CD4-positive, alpha-beta T cell treated with Interleukin-4 for 1 hour (primary cell): ENCODE measurements at regions not wholly inside any gene's neighbourhood (a gene's known extent, or its start where the extent isn't known, plus 50 kb on each side); places are given as distances from the start of the nearest gene placed in this dataset.

Source experiments
- DNase-seq, 2 donors: peaks; one replicate each; pipeline ENCODE4 v3.0.0-alpha.2; 2020 to 2022

DNA sequence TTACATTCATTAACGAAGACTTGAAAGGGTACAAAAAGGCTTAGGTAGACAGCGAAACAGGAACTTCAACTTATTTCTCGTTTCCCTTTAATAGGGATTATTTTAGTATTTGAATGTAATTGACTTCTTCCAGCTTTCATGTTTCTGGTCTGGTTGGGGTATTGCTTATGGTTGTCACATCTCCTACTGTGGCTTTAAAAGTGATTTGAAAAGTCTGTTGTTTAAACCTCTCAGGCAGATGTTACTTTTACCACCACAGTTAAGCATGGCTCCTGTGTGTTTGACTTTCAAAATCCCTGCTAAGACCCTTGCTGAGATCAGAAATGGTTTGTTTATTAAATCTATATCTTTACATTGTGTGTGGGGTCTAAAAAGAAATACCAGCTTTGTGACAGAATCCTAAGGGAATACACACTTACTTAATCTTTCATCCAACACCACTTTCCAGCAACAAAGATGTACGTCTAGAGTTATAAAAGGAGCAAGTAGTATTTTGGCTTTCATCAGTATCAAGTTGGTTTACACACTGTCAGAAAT is 661.2 kb downstream of the FAT4 start:
- no peak for DNase-seq

DNA sequence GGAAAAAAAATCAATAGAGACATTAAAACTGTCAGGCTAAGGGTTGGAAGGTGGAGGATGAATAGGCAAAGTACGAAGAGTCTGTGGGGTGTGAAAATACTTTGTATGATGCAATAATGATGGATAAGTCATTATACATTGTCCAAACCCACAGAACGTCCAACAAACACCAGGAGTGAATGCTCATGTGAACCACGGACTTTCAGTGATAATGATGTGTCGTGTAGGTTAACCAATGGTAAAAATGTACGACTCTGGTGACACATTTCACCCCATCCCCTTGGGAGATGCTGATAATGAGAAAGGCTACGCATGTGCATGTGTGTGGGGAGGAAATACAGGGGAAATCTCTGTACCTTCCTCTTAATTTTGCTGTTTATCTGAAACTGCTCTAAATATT is 665.2 kb downstream of the FAT4 start:
- no peak for DNase-seq

DNA sequence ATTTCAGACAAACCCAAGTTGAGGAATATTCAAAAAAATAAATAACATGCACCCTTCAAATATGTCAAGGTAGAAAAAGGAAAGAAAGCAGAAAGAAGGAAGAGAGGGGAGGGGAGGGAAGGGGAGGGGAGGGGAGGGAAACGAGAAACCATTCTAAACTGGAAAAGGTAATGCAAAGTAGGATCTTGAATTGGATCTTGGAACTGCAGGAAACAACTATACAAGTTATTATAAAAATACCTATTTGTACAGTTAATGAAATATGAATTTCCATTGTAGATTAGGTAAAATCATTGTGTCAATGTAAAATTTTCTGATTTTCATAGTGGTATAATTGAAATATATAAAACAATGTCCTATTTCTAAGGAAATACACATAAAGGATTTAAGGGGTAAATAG is 668.4 kb downstream of the FAT4 start:
- no peak for DNase-seq

DNA sequence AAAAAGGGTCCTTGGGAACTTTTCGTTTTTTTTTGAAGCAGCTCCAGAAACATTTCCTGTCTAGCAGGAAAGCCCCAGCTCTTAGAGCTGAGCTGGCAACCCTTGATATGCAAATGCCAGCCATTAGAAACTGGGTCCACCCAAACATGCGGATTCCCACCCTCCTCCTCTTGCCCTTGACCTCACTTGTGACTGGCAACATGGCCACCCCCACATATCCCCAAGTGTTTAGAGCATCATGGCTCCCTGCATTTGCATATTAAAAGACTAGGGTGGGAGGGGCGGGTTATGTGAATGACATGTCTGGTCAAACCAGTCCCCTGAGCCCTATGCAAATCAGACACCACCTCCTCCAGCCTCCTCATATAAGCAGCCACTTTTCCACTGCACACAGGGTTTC is 671.1 kb downstream of the FAT4 start:
- DNase-seq: no peak

DNA sequence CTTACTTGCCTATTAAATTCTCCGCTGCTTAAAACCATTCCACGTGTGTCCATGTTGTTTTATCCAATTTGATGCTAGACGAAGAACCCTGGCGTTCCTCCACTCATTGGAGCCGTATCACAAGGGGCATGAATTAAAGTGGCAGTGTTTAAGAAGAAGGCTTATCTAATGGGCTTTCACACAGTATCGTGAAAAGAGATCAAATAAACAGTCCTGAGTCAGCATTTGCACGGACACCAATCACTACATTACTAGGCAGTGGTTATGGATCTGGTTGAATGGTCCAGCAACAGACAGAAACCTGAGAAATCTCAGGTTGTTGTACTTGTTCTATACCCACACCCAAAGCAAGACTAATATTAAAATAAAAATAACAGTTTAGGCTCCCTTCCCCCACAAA is 671.6 kb downstream of the FAT4 start:
- no peak for DNase-seq

DNA sequence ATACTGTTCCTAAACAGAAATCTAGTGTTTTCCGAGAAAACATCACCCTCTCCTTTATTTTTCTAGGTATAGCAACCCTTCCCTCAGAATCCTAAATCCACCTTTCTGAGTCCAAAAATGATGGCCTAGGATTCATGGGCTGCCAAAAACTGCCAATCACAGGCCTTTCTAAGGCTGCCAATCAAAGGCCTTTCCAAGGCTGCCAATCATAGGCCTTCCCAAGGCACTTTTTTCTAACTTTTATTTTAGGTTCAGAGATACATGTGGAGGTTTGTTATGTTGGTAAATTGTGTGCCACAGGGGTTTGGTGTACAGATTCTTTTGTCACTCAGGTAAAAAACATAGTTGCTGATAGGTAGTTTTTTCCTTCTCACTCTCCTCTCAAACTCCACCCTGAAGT is 673.7 kb downstream of the FAT4 start:
- DNase-seq: no peak

DNA sequence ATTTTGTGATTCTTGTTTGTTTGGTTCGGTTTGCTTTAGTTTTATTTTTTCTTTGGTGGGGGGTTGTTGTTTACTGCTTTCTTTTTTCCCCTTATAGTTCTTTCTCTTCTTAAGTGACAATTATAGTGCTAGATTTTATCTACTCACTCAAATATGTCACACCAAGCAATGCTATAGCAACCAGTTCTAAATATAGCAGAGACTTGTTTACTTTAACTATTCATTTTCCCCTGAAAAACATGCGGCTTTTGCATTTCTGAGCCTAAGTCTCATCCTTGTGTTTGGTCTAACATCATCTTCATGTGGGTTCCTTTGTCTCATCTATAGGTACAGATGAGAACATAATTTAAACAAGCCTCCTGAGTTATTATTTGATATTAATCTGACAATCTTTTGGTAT is 676.6 kb downstream of the FAT4 start:
- no peak for DNase-seq

DNA sequence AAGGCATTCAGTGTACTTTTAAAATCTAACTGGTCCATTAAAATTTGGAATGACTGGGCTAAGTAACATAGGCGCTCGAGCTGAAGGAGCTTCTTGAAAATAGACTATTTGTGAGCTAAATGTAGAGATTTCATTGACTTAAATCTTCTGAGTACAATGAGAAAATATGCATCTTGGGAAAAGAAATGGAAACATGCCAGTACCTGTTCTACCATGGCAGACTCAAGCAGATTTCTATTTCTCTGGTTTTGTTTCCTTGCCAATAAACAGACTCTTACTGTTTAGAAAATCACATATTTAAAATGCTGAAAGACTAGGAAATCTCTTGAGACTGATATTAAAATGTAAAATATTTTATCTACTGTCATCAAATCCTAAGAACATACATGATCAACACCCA is 678.1 kb downstream of the FAT4 start:
- no peak for DNase-seq

DNA sequence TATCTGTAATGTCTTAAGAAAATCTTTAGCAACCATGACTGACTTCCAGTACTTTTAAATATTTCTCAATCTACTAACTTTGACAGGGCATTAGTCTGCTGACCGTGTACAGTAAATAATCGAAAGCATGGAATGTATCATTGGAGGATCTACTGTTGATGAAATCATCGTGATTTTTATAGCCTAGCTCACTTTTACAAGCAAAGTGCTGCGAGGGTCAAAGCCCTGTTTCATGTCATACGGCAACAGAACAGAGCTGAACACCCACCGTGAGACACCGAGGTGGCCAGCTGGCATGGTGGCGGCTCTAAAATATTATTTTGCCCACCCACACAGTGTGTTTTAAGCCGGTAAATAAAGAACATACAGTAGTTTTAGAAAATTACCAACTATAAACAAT is 679.3 kb downstream of the FAT4 start:
- DNase-seq: no peak

DNA sequence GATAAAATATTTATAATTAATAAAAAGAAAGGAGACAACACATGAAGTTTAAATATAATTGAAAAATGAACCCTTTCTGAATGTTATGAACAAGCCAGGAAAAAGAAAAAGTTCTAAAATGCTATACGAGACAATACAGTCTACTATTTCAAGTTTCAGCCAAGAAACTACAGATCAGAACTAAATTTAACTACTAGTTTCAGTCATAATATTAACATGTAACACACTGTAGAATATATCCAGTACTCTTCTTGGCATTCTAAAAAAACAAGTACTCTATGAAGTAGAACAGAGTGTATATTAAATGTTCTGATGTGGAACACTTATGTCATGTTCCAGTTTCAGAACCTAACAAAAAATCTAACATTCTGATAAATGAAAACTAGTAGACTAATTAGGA is 679.7 kb downstream of the FAT4 start:
- no peak for DNase-seq

DNA sequence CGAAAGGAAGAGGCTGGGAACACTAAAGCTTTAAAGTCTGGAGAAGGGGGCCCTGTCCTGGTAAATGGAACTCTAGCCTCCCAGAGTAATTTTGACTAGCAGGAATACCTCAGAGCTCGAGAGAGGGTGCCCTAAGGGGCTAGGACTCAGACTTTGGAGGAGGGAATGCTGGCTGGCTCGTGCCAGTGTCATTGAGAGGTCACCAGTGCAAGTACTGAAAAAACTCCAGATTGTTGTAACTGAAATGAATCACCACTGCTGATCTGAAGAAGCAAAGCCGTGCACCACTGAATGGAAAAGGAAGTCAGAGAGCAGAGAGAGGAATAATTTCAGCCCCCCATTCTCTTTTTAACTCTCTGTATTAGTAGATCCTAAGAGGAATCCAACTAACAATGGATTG is 690.2 kb downstream of the FAT4 start:
- no peak for DNase-seq

DNA sequence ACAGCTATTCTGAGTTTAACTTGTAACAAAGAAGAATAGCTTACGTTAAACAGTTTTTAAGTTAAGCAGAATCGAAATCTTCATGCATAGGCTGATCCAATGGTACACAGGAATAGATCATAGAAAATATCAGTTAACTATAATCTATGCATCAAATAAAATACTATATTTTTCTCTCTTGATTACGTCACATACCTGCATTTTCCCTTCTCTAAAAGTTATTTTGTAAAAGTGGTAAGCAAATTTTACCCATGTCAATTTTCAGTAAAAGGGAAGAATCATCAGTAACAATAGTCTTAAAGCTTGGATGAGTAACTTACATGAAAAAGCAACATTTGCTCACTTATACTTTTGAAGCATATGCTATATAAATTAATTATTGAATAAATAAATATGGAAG is 692.4 kb downstream of the FAT4 start:
- DNase-seq: no peak

DNA sequence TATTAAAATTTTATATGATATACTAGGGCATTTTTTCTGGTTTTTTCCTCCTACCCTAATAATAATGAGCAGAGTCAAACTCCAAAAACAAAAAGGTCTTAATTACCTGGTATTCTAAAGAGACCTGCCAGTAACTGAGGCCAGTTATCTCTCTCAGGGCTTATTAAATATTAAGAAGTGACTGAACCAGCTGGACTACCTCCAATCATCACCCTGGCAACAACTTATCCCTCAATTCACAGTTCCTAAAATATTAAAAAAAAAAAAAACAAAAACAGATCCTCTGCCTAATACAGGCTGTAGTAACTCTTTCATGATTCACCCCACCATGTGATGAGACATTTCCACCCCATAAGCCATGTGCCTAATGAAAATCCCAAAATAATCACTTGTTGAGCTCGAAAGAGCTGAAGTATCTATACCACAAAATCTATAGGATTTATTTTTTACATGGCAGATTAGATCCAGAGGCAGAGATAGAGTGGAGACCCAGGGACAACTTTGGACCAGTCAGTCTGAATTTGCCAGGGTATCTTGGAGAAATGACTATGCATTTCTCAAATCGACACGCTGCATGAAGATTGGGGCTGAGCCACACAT is 698.0 kb downstream of the FAT4 start:
- DNase-seq: no peak

DNA sequence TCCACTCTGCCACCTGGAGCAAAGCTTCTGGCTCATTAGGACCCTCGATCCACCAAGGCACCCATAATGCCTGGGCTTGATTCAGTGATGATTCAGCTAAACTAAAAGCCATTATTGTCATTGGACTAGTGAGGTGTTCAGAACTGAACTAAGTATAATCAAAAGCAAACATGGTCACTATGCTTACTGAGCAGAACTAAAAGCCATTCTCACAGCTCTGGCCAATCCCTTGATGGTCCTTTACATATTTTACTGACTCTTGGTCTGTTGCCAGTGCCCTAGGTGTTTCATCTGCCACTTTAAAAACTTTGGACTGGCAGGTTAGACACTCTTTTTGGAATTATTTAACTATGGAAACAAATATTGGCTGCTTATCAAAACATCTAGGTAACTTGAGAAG is 703.5 kb downstream of the FAT4 start:
- DNase-seq: no peak

DNA sequence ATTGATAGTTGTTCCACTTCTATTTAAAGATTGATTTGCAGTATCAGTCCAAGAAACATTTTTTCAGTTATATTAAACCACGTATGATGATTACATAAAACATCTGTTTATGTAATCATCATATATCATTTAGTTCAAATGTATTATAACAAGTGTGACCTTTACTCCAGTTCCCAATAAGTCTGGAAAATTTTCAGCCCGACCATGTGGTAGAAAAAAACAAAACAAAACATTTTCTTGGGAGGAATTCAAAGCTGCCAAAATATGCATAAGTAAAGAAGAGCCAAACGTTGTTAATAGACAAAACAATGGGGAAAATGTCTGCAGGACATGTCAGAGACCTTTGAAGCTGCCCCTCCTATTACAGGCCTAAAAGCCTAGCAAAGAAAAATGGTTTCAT is 709.1 kb downstream of the FAT4 start:
- DNase-seq: no peak

DNA sequence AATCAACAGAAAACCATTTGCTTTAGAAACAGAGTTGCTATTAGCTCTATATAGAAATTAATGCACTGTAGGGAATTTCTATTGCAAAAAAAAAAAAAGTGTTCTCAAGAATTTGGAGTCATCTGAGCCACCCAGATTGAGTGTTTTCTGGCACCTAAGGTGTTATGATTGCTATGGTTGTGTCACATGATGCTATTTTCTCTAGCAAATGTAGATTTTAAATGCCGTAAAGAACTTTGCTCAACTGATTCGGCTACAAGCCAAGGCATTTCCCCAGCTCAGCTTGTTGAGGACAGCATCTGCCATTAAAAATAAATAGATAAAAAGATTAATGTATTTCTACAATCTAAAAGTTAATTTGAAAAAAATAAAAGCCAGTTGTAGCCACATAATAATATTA is 712.8 kb downstream of the FAT4 start:
- DNase-seq: no peak

DNA sequence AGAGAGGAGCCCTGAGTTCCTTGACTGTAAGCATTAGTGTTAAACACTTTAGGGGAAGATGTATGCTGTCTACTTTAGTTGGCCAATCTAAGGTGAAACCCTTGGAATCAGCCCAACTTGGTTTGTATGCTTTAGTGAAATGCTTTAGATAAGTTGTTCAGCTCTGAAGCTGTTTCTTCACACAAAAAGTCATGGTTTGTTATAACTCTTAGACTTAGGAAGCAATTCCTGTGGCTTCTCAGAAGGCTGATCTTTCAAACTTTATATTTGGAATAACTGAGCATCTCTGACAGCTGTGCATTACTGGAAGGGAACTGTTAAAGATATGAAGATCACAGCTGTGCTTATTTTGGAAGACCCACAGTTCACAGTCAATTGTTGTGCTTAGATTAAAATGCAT is 714.1 kb downstream of the FAT4 start:
- no peak for DNase-seq

DNA sequence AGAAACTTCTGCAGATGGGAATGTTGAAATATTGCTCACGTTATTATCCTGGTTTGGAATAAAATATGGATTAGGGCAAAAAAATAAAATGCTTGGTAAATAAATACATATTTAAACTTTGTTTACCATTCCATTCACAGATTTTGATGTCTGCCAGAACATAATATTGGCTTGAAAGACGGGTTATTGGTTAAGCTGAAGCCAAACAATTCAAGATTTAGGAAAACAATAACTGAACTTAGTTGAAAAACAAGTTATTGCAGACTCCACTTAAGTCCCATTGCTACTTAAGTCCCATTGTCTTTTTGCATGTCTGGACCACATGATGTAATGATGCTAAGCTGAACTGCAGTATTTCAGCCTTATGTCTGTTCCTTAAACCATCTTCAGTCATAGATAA is 722.5 kb downstream of the FAT4 start:
- DNase-seq: no peak

DNA sequence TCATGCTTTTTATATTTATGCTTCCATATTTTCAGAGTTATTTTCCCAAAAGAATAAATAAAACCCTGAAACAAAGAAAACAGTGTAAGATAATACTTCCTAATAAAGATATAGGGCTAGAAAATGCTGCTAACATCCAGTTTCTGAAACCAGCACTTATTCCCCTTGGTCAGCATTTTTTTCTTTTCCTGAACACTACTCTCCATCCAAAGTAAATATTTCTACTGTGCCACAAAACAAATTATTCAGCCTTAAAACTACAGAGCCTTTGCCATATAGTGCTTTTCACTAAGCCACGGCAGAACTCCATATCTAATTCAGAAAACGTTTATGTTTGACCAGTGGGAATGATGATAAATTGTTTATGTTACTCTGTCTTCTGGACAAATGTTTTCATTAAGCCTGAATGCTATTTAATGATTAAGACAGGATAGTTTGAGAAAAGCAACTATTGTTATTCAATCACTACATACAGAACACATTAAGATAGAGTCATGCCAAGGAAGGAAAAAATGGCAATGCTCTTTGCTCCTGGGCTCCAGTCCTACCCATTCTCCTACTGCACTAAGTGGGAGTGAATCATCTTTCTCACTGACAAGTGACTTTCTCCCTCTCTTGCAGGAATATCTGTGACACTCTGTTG is 723.9 kb downstream of the FAT4 start:
- no peak for DNase-seq

DNA sequence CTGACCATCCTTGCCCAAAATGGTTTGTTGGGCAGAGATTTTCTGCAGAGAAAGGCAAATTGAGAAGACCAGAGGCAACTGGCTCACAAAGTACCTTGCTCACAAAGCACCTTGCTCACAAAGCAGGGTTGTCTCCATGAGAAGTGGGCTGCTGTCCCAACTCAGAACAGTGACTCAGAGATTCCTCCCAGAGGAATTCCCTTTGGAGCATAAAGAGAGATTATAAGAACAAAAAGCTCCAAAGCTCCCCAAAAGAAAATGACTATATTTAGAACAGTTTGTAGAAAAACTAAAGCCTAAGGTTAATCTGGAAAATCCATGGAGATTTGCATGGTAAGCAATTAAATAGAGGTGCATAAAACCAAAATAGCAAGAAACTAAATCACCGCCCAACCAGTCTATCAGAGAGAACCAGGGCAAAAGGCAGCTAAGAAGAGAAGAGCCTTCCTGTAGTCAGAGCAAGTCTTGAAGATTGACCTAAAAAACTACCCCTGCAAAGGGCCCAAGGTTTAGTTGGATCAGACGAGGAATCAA is 731.4 kb downstream of the FAT4 start:
- no peak for DNase-seq

DNA sequence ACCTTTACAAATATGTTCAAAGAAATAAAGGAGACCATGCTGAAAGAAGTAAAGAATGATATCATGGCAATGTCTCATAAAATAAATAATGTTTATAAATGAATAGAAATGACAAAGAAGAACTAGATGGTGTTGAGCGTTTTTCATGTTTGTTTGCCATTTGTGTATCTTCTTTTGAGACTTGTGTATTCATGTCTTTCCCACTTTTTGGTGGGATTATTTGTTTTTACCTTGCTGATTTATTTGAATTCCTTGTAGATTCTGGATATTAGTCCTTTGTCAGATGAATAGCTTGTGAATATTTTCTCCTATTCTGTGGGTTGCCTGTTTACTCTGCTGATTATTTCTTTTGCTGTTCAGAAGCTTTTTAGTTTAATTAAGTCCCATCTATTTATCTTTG is 732.4 kb downstream of the FAT4 start:
- DNase-seq: no peak

DNA sequence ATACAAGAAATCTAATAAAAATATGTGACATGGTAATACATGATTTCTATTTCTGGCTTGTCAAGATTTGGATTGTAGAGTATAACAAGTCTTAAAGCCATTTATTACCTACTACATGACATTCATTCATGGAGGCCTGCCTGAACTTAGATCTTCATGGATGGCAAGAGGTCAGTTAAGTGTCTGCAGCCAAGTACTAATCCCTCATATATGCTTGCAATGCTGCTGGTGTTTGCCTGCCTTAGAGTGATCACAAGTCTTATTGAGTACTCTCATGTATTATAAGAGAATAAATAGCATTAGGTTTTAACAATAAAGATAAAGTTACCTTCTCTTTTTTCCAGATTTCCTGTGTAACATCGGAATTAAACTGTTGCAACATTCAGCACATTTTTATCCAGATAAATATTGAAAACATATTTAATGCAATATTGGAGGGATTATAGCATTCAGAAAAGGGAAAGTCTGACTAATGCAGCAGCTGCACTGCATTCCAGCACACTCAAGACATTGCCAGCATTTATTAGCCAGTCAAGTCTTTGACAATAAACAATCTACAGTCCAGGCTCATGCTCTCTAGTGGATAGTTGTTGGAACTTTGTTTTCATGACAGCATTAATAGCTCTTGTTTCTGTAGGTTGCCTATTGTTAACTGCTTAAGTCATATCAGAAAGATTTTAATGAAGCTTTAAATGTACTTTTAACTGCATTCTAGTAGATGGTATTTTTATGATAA is 737.1 kb downstream of the FAT4 start:
- no peak for DNase-seq

DNA sequence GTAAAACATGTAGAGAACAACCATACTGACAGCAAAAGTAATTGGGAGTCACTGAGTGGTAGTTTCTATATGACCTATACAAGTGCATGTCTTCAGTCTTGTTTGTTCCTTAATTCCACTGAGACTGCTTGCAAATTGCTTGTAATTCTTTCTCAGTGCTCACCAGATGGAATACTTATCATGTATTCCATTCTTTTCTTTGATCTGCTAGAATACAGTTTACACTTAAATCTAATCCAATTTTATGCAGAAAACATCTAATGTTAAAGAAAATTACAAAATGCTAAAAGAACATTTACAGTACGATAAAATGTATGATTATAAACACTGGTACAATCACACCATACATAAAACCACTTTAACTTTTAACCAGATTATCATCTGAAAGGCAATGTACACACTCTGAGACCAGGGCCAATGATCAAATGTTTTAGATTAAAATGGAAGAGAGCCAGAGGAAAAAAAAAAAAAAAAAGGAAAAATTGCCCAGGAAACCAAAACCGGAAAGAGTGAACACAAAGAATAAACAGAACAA is 741.4 kb downstream of the FAT4 start:
- no peak for DNase-seq

DNA sequence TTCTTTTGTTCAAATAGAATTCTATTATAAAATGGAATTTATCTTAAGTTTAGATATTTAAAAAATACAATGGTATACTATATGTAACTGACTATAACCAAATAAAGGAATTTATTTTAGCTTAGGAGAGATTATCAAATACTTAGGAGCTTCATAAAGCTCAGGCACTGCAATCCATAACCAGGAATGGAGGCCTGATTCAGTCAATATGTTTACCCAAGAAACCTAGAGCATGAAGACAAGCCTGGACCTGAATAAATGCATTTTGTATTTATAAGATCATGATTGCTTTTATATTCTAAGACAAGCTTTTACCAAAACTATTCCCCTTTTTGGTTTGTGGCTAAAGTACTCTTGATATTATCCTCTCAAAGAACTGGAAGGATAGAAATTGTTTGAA is 742.6 kb downstream of the FAT4 start:
- no peak for DNase-seq
